GM23338 (cell line): ENCODE measurements at regions not wholly inside any gene's neighbourhood (a gene's known extent, or its start where the extent isn't known, plus 50 kb on each side); places are given as distances from the start of the nearest gene placed in this dataset.

Experiments used
- ATAC-seq: fragments of 200-7000 bp; cut with Tn5 transposase; 3 replicates; pipeline ENCODE4 v1.9.1; 2020
- DNase-seq: peaks from one replicate; pipeline ENCODE4 v3.0.0-alpha.2; 2015; ENCODE audit warnings: low spot score
- H2AFZ ChIP-seq: fragments of 200-600 bp; sonication (generic); 2 replicates; pipeline ENCODE4 v1.8.0; 2016; ENCODE audit warnings: antibody characterized with exemption, mild to moderate bottlenecking, moderate library complexity
- H3F3A ChIP-seq: fragments of 200-600 bp; sonication (generic); replicated peaks from 2 replicates; pipeline ENCODE4 v1.8.0; 2017; ENCODE audit warnings: antibody characterized with exemption, mixed run types, low read depth
- H3K27ac ChIP-seq: fragments of 200-600 bp; sonication (generic); 2 replicates; pipeline ENCODE4 v1.6.1; 2016; ENCODE audit warnings: low read depth
- H3K27me3 ChIP-seq: fragments of 200-600 bp; sonication (generic); 2 replicates; pipeline ENCODE4 v1.8.0; 2016; ENCODE audit warnings: mild to moderate bottlenecking, mixed run types, moderate library complexity; ENCODE audit not compliant: insufficient read depth
- H3K36me3 ChIP-seq: fragments of 200-600 bp; sonication (generic); 2 replicates; pipeline ENCODE4 v1.8.0; 2016; ENCODE audit warnings: mild to moderate bottlenecking; ENCODE audit not compliant: insufficient read depth
- H3K4me1 ChIP-seq: fragments of 200-600 bp; sonication (generic); 2 replicates; pipeline ENCODE4 v1.8.0; 2016; ENCODE audit warnings: mild to moderate bottlenecking, moderate library complexity; ENCODE audit not compliant: insufficient read depth
- H3K4me2 ChIP-seq: fragments of 200-600 bp; sonication (generic); 2 replicates; pipeline ENCODE4 v1.7.1; 2017; ENCODE audit warnings: mixed run types
- H3K4me3 ChIP-seq: fragments of 200-600 bp; sonication (generic); 2 replicates; pipeline ENCODE4 v1.6.1; 2016; ENCODE audit warnings: mixed run types
- H3K79me2 ChIP-seq: fragments of 200-600 bp; sonication (generic); replicated peaks from 2 replicates; pipeline ENCODE4 v1.8.0; 2017; ENCODE audit warnings: mild to moderate bottlenecking; ENCODE audit not compliant: insufficient read depth
- H3K9me2 ChIP-seq: fragments of 200-600 bp; sonication (generic); 2 replicates; pipeline ENCODE4 v1.8.0; 2017; ENCODE audit not compliant: insufficient read depth
- H4K20me1 ChIP-seq: fragments of 200-600 bp; sonication (generic); replicated peaks from 2 replicates; pipeline ENCODE4 v1.8.0; 2017; ENCODE audit warnings: mild to moderate bottlenecking; ENCODE audit not compliant: insufficient read depth
- H3K27ac Mint-ChIP-seq: 2 replicates; pipeline ENCODE4 v1.8.0; 2020; ENCODE audit warnings: inconsistent platforms, mild to moderate bottlenecking, moderate library complexity, mixed read lengths
- H3K27me3 Mint-ChIP-seq: 3 replicates; pipeline ENCODE4 v1.8.0; 2022; ENCODE audit warnings: low read depth, mild to moderate bottlenecking, moderate library complexity, mixed read lengths, inconsistent platforms; ENCODE audit not compliant: insufficient read depth, poor library complexity
- H3K36me3 Mint-ChIP-seq: 3 replicates; pipeline ENCODE4 v1.8.0; 2021; ENCODE audit warnings: low read depth, mild to moderate bottlenecking, inconsistent platforms, moderate library complexity, mixed read lengths
- H3K4me1 Mint-ChIP-seq: 3 replicates; pipeline ENCODE4 v1.8.0; 2020; ENCODE audit warnings: mild to moderate bottlenecking, inconsistent platforms, mixed read lengths
- H3K4me3 Mint-ChIP-seq: 3 replicates; pipeline ENCODE4 v1.8.0; 2021; ENCODE audit warnings: moderate library complexity, mild to moderate bottlenecking, inconsistent platforms, mixed read lengths
- H3K9me3 Mint-ChIP-seq: 3 replicates; pipeline ENCODE4 v1.8.0; 2020; ENCODE audit warnings: moderate library complexity, mild to moderate bottlenecking, inconsistent platforms, mixed read lengths
- CREB1 ChIP-seq: fragments of 250-450 bp; sonication (Bioruptor Pico); IDR thresholded peaks from 2 replicates; pipeline ENCODE4 v1.5.0; 2020; ENCODE audit warnings: low read depth, mild to moderate bottlenecking, moderate library complexity
- EZH2 ChIP-seq: fragments of 200-600 bp; sonication (generic); IDR thresholded peaks from one replicate; pipeline ENCODE4 v1.8.0; 2017; ENCODE audit warnings: antibody characterized with exemption, mild to moderate bottlenecking, low read depth; ENCODE audit not compliant: unreplicated experiment
- EZH2phosphoT487 ChIP-seq: fragments of 200-600 bp; sonication (generic); IDR thresholded peaks from one replicate; pipeline ENCODE4 v1.8.1; 2018; ENCODE audit warnings: antibody characterized with exemption; ENCODE audit not compliant: unreplicated experiment
- JUNB ChIP-seq: IDR thresholded peaks from one replicate; pipeline ENCODE4 v1.6.1; 2016; ENCODE audit warnings: antibody characterized with exemption; ENCODE audit not compliant: unreplicated experiment
- ZNF114 ChIP-seq: fragments of 250-450 bp; sonication (Bioruptor Pico); IDR thresholded peaks from 2 replicates; pipeline ENCODE4 v1.5.0; 2020; ENCODE audit warnings: mild to moderate bottlenecking, moderate library complexity
- ZNF331 ChIP-seq: fragments of 250-450 bp; sonication (Bioruptor Pico); IDR thresholded peaks from 2 replicates; pipeline ENCODE4 v1.5.0; 2020; ENCODE audit warnings: low read depth, mild to moderate bottlenecking, moderate library complexity
- TF ChIP-seq, protein P1 (sequence below): IDR thresholded peaks from 2 replicates; pipeline ENCODE4 v1.6.1; 2016; ENCODE audit warnings: antibody characterized with exemption
- TF ChIP-seq, protein P2 (sequence below): IDR thresholded peaks from one replicate; pipeline ENCODE4 v1.6.1; 2018; ENCODE audit warnings: antibody characterized with exemption; ENCODE audit not compliant: unreplicated experiment

DNA sequence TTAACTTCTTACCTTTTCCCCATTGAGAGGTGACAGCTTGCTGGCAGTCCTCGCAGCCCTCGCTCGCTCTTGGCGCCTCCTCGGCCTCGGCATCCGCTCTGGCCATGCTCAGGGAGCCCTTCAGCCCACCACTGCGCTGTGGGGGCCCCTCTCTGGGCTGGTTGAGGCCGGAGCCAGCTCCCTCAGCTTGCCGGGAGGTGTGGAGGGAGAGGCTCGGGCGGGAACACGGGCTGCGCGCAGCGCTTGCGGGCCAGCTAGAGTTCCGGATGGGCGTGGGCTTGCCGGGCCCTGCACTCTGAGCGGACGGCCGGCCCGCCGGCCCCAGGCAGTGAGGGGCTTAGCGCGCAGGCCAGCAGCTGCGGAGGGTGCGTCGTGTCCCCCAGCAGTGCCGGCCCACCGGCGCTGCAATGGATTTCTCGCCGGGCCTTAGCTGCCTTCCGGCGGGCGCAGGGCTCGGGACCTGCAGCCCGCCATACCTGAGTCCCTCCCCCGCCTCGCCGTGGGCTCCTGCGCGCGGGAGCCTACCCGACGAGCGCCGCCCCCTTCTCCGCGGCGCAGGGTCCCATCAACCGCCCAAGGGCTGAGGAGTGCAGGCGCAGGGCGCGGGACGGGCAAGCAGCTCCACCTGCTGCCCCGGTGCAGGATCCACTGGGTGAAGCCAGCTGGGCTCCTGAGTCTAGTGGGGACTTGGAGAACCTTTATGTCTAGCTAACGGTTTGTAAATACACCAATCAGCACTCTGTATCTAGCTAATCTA lies 335.0 kb downstream of the CBLN2 start (continued):
- TF ChIP-seq, protein P1, sequence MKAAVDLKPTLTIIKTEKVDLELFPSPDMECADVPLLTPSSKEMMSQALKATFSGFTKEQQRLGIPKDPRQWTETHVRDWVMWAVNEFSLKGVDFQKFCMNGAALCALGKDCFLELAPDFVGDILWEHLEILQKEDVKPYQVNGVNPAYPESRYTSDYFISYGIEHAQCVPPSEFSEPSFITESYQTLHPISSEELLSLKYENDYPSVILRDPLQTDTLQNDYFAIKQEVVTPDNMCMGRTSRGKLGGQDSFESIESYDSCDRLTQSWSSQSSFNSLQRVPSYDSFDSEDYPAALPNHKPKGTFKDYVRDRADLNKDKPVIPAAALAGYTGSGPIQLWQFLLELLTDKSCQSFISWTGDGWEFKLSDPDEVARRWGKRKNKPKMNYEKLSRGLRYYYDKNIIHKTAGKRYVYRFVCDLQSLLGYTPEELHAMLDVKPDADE, result no peak
- TF ChIP-seq CREB1 (CRISPR knock-in tag), result no peak
- TF ChIP-seq, protein P2, sequence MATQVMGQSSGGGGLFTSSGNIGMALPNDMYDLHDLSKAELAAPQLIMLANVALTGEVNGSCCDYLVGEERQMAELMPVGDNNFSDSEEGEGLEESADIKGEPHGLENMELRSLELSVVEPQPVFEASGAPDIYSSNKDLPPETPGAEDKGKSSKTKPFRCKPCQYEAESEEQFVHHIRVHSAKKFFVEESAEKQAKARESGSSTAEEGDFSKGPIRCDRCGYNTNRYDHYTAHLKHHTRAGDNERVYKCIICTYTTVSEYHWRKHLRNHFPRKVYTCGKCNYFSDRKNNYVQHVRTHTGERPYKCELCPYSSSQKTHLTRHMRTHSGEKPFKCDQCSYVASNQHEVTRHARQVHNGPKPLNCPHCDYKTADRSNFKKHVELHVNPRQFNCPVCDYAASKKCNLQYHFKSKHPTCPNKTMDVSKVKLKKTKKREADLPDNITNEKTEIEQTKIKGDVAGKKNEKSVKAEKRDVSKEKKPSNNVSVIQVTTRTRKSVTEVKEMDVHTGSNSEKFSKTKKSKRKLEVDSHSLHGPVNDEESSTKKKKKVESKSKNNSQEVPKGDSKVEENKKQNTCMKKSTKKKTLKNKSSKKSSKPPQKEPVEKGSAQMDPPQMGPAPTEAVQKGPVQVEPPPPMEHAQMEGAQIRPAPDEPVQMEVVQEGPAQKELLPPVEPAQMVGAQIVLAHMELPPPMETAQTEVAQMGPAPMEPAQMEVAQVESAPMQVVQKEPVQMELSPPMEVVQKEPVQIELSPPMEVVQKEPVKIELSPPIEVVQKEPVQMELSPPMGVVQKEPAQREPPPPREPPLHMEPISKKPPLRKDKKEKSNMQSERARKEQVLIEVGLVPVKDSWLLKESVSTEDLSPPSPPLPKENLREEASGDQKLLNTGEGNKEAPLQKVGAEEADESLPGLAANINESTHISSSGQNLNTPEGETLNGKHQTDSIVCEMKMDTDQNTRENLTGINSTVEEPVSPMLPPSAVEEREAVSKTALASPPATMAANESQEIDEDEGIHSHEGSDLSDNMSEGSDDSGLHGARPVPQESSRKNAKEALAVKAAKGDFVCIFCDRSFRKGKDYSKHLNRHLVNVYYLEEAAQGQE, result no peak
- no peak for TF ChIP-seq EZH2phosphoT487
- TF ChIP-seq ZNF331 (CRISPR knock-in tag), result no peak
- TF ChIP-seq ZNF114 (CRISPR knock-in tag), result no peak

DNA sequence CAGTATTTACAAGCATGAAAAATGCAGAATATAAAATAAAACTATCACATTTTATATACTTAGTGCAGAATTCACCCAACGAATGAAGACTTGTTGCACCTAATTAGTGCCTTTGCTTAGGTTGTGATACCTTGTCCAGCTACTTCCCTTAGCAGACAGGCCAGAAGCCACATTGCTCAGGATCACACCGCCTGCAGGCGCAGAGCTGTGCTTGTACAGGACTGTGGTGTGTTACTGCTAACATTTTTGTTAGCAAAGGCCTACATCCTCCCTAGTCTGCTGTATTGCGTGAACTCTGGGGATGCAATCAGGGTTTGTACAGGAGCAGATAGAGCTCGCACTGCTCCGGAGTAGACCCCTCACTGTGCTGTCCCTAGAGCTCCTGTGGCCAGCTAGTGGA lies 336.9 kb downstream of the CBLN2 start:
- Histone ChIP-seq H4K20me1 (no peaks in the 10 kb centered on the region), H3K4me1 (no peaks in the 10 kb centered on the region), H3K36me3 (0 out of 2 replicates have a peak, but pooled peaks cover 6% of the 10 kb centered on the region), H3K27ac (no peak overlapping the region), H3K9me2 (no peaks in the 10 kb centered on the region), H3K4me2 (no peak overlapping the region), H3K4me3 (no peak overlapping the region), H3F3A (no peaks in the 10 kb centered on the region), H2AFZ (no peak overlapping the region), H3K27me3 (no peaks in the 10 kb centered on the region), H3K79me2 (no peaks in the 10 kb centered on the region)
- TF ChIP-seq JUNB (no peak), ZNF114 (CRISPR knock-in tag) (no peak), EZH2 (no peak)
- TF ChIP-seq, protein P1, result no peak
- TF ChIP-seq, protein P2, result no peak
- ATAC-seq, result no peak
- H3K4me1 Mint-ChIP-seq, result no peaks in the 10 kb centered on the region
- H3K9me3 Mint-ChIP-seq, result peaks cover 74% of the 10 kb centered on the region
- H3K27ac Mint-ChIP-seq, result no peak overlapping the region
- H3K36me3 Mint-ChIP-seq, result peaks cover 25% of the 10 kb centered on the region
- H3K4me3 Mint-ChIP-seq, result no peak overlapping the region
- no peaks in the 10 kb centered on the region for H3K27me3 Mint-ChIP-seq
- no peak for DNase-seq
